Nephron progenitor cell (in vitro differentiated cells): ENCODE measurements at regions not wholly inside any gene's neighbourhood (a gene's known extent, or its start where the extent isn't known, plus 50 kb on each side); places are given as distances from the start of the nearest gene placed in this dataset.

Experiments used
- DNase-seq: peaks from one replicate; pipeline ENCODE4 v3.0.0; 2021
- H3K27ac Mint-ChIP-seq: 2 replicates; pipeline ENCODE4 v1.8.0; 2021; ENCODE audit warnings: mild to moderate bottlenecking, moderate library complexity, mixed read lengths
- H3K27me3 Mint-ChIP-seq: 2 replicates; pipeline ENCODE4 v1.8.0; 2021; ENCODE audit warnings: mild to moderate bottlenecking, low read depth, mixed read lengths; ENCODE audit not compliant: poor library complexity
- H3K36me3 Mint-ChIP-seq: 2 replicates; pipeline ENCODE4 v1.8.0; 2021; ENCODE audit warnings: low read depth, mixed read lengths
- H3K4me1 Mint-ChIP-seq: 2 replicates; pipeline ENCODE4 v1.8.0; 2021; ENCODE audit warnings: mixed read lengths
- H3K4me3 Mint-ChIP-seq: 2 replicates; pipeline ENCODE4 v1.8.0; 2021; ENCODE audit warnings: mild to moderate bottlenecking, moderate library complexity, mixed read lengths
- H3K9me3 Mint-ChIP-seq: 2 replicates; pipeline ENCODE4 v1.8.0; 2021; ENCODE audit warnings: mild to moderate bottlenecking, moderate library complexity, mixed read lengths
- CTCF ChIP-seq: fragments of 200-600 bp; sonication (generic); IDR thresholded peaks from 2 replicates; pipeline ENCODE4 v1.5.0; 2021; ENCODE audit warnings: antibody characterized with exemption

- no peak for TF ChIP-seq CTCF
- H3K9me3 Mint-ChIP-seq = no peaks in the 10 kb centered on the region
- DNase-seq = no peak
- H3K27ac Mint-ChIP-seq = no peak overlapping the region
- no peaks in the 10 kb centered on the region for H3K36me3 Mint-ChIP-seq
- peaks cover 75% of the 10 kb centered on the region for H3K4me1 Mint-ChIP-seq
- peaks cover 22% of the 10 kb centered on the region for H3K27me3 Mint-ChIP-seq
- no peak overlapping the region for H3K4me3 Mint-ChIP-seq
These were observed 223.0 kb upstream of the RPL38 start for GRCh38 chr17:73980517-73980916.

DNA sequence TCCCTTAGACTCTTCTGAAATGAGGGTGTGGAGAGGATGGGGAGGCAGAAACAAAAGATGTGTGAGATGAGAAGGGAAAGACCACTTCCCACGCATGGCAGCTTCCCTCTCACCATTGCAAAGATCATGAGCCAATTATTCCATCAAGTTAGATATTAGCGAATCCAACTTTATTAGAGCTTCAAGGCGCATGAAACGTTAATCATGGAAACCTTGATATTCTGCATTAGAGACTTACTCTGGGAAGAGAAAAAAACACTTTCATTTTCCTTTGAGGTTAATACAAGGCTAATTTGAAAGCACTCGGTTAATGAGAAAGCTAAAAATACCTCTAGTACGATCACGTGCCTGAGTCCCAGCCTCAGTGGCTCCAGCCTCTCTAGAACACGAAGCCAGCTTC lies 220.6 kb upstream of the RPL38 start:
- no peak for DNase-seq
- no peaks in the 10 kb centered on the region for H3K9me3 Mint-ChIP-seq
- no peak overlapping the region for H3K27ac Mint-ChIP-seq
- H3K27me3 Mint-ChIP-seq = peaks cover 22% of the 10 kb centered on the region
- no peaks in the 10 kb centered on the region for H3K36me3 Mint-ChIP-seq
- H3K4me3 Mint-ChIP-seq = no peak overlapping the region
- peaks cover 52% of the 10 kb centered on the region for H3K4me1 Mint-ChIP-seq
- TF ChIP-seq CTCF = no peak

- no peak overlapping the region for H3K4me3 Mint-ChIP-seq
- H3K27ac Mint-ChIP-seq = no peak overlapping the region
- TF ChIP-seq CTCF = no peak
- H3K9me3 Mint-ChIP-seq = no peaks in the 10 kb centered on the region
- peaks cover 19% of the 10 kb centered on the region for H3K27me3 Mint-ChIP-seq
- no peaks in the 10 kb centered on the region for H3K36me3 Mint-ChIP-seq
- peaks cover 48% of the 10 kb centered on the region for H3K4me1 Mint-ChIP-seq
- DNase-seq = no peak
These were observed 219.7 kb upstream of the RPL38 start for GRCh38 chr17:73983621-73984400.

- no peak for TF ChIP-seq CTCF
- Mint-ChIP-seq H3K27me3 (peaks cover 13% of the 10 kb centered on the region), H3K27ac (peak overlapping the region; percentile 69), H3K4me1 (peaks cover 43% of the 10 kb centered on the region), H3K9me3 (no peaks in the 10 kb centered on the region), H3K4me3 (no peak overlapping the region), H3K36me3 (no peaks in the 10 kb centered on the region)
- DNase-seq = no peak
These were observed 218.5 kb upstream of the RPL38 start for GRCh38 chr17:73984941-73985340.

GRCh38 chr17:73985466-73986015 lies 217.9 kb upstream of the RPL38 start:
- peaks cover 42% of the 10 kb centered on the region for H3K4me1 Mint-ChIP-seq
- H3K27me3 Mint-ChIP-seq = peaks cover 12% of the 10 kb centered on the region
- H3K4me3 Mint-ChIP-seq = no peak overlapping the region
- no peak for TF ChIP-seq CTCF
- no peak overlapping the region for H3K27ac Mint-ChIP-seq
- H3K36me3 Mint-ChIP-seq = no peaks in the 10 kb centered on the region
- no peaks in the 10 kb centered on the region for H3K9me3 Mint-ChIP-seq
- DNase-seq = no peak
